GM18520 (cell line): ENCODE measurements at regions not wholly inside any gene's neighbourhood (a gene's known extent, or its start where the extent isn't known, plus 50 kb on each side); places are given as distances from the start of the nearest gene placed in this dataset.
A peak's percentile ranks its signal among the peaks of the same experiment; 100 is the strongest.

Experiments used
- ATAC-seq: cut with Tn5 transposase; IDR thresholded peaks from one replicate; pipeline ENCODE4 v1.9.1; 2021; ENCODE audit not compliant: unreplicated experiment

DNA sequence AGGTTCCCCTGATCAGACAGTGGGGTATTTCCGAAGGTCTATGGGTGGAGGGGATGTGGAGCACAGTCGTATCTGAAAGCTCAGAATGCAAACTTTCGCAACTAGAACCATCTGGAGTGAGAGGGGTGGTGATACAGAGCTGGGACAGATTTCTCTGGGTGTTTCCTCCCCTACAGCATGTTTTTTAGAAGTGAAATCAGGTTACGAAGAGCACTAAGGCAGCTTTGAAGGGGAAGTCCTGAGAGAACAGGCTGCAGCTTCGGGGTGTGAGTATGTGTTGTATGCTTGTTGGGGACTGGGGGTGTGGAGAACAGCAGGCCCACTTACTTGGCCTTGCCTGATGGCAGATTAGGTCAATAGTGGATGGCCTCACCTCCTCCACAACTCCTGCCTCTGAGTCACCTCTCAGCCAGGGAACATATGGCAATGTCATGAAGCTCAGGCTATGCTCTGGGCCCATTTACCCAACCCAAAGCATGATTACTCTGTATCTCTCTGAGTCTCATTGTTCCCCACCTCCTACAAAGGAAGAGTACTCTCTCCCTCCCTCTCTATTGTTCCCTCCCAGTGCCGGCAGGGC lies 107.2 kb upstream of the RASGRP1 start:
- peak; percentile 42 for ATAC-seq

DNA sequence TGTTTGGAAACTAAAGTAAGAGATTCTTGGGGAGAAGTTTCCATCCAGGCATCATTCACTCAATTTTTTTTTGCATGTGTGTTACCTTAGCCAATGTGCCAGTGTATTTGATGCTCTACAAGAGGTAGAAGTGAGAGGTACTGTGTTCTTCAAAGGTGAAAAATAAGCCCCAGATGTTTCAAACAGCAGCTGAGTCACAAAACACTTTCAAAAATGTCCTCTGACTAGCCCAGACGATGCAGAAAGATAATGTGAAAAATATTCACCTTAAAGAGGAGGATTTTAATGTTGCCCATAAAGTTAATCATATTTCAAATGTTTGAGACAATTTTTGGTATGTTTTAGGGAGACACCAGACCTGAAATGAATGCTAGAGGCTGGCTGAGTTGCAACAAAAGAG lies 107.7 kb upstream of the RASGRP1 start:
- no peak for ATAC-seq

DNA sequence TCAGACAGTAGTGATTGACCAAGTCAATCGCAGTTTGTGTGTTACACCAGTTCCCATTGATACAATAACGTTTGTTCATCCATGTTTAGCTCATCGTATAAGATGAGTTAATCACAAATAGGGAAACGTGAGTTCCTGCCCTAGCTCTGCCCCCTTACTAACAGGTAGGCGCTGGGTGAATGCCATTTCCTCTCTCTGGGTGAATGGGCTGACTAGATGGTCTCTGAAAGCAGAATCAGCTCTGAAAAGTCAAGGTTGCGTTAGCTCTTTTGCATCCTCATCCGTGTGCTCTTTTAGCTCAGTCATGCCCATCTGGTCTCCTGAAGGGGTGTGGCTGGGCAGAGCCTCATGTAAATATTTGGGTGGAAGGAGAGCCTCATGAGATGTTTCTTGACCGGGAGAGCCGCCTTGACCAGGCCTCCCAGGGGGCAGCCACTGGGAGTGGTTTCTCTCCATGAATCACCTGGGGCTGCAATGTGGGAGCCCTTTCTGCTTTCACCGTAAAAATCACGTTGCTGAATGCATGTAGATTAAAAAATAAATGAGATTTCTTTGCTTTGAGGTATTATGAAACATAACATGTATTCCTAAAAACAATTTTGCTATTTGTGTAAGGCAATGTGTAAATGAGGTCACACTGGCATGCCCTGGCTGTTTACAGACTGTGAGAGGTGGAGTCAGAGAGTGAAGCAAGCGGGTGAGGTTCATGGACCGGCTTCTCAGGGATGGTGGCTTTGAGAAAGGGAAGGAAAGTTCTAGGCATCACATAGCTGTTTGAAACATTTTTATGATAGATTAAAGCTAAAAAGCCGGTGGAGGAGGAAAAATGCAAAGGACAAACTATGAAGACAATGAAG lies 108.4 kb upstream of the RASGRP1 start:
- ATAC-seq: no peak

DNA sequence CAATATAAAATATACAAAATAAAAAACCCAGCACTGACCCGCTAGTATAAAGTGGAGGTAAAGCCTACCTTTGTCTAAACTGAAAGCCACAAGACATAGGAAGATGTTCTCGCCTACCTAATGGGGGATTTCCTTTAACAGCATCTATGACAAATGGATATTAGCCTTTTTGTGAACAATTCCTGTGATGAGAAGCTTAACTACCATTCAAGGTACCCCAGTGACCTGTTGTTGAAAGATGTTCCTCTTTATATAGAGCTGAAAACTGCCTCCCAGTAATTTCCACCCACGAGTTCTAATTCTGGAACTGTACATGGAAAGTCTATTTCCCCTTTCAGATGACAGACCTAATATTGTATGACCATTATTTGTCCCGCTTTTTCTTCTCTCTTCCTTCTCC lies 109.8 kb upstream of the RASGRP1 start:
- ATAC-seq: no peak

DNA sequence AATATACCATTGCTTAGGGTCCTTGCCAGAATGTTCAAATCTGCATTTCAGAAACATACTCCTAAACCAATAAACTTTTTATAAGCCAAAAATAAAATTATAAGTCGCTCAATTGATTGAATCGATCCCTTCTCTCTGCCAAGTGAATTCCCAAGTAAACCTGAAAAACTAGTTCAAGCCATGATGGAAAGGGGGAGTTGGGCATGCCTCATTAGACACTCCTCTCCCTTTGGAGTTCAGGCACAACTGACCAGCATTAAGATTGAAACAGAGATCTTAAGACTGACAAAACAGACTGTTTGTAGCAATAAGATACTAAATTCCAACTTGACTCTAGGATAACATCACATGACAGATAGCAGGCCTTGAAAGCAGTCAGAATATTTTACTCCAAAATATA lies 113.7 kb upstream of the RASGRP1 start:
- ATAC-seq: no peak

DNA sequence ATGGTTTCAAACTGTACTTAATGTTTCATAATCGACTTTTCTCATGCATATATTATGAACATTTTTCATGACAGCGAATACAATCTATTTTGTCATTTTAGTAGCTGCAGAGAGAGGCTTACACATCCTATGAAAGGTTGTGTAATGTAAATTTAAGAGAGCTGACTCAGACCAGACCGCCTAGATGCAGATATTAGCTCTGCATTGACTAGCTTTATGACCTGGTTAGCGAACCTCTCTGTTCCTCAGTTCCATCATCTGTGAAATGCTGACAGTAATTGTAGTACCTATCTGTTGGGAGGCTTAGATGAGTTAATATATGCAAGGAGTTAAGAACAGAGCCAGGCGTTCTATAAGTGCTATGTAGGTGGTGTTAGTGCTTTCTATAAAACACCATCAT lies 116.2 kb upstream of the RASGRP1 start:
- ATAC-seq: peak; percentile 36

DNA sequence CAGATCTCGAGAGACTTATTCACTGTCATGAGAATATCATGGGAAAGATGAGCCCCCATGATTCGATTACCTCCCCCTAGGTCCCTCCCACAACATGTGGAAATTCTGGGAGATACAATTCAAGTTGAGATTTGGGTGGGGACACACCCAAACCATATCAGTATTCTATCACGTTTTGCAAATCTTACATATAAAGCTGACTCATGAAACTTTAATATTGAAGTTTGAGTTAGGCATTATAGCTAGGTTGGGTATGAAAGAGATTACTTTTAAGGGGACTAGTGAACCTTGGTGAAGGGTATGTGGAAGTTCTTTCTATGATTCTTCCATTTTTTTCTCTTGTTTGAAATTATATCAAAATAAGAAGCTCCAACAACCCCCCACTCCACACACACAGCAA lies 117.7 kb upstream of the RASGRP1 start:
- no peak for ATAC-seq

DNA sequence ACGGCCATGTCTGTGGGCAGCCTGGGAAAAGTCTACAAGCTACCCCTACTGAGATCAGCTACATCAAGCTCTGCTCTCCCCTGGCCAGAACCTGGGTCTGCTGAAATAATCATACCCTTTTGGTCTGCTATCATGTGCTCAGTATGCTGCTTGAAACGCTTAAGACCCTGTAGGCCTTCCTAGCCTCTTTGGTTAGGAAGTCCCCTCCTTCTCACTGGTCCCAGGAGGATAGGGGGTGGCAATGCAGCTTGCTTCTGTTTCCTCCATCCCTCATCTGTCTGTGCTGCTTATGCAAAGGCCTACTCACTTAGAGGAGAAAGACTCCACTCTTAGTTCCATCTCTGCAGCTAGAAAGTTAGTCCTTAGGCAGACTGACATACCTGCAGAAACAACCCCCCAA lies 118.2 kb upstream of the RASGRP1 start:
- ATAC-seq: no peak

DNA sequence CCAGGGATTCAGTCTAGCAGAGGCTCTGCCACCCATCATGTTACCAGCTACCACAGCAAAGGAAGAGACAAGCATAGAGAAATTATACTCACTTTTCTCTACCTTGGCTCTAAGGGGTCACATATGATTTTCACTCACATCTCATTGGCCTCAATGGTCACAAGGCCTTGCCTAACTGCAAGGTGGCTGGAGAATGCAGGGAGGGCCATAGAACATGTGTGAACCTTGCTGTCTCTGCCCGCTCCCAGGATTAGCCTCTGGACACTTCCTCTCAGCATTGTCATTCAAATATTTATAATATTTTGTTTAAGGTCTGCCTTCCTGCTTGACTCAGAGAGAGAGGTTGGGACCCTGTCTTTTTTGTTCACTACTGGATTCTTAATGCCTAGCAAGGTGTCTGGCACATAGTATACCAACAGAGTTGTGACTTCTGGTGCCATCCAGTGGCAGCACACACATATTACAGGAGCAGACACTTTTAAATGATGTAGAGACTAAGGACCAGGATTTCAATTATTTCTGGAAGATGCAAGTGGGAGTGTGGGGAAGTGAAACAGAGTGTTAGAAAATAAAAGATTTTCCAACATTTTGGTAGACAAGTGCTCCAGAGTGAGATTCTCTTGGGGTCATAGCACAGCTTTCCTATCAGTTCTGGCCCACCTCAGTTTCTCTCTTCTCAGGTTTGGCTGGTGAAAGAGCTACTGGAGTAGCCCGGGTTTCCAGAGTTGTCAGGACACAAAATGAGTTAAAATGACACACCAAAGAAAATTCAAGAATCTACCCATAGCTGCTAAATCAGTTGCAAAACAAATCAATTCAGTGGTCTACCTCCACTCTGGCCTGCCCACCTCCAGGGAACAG lies 119.0 kb upstream of the RASGRP1 start:
- ATAC-seq: peak; percentile 75

DNA sequence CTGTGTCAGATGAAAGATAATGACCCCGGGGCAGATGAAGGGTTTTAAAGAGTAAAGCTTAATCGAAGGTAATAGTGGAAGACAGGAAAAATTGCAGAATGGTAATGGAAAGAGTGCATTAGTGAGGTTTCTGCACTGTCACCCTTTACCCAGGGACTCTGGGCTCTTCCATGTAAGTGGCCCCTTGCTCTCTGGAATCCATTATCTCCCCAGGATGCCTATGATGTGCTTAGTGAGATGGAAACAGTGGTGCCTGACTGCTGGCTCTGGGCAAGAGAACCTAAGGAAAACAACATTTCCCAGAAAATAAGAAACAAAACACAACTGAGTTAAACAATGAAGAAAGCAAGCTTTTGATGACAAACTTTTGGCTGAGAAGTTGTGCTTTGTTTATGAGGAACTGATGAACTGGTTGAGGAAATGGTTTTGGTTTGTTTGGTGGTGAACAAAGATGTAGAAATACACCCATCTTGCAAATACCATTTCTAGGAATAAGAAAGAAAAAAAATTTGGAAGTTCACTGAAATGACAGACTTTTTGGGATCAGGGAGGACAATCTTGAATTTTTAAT lies 119.9 kb upstream of the RASGRP1 start:
- no peak for ATAC-seq

DNA sequence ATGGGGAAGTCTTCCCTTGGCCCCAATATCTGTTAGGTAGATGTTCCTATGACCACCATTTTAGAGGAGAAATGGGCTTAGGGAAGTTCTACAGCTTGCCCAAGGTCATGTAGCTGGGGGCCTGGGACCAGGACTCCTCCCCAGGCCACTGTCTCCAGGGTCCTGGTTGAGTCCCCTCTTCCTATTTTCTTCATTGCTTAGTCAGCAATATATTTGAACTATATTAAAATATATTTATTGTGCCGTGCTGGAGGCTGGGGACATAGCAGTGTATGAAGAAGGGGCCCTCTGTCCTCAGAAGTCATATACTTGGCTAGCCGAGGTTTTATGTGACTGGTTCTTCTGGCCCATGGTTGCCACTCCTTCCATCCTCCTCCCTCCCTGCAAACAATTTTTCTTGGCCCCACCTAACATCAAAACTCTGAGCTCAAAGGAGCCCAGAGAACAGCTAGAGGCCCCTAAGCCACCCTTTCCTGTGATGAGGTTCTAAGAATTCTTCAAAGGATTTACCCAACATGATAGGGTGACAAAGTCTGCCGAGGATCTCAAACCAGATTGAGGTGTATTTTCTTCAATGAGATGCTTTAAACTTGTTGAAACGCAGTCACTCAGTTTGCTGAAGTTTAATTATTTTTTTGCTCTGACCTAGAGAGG lies 121.2 kb upstream of the RASGRP1 start:
- no peak for ATAC-seq

DNA sequence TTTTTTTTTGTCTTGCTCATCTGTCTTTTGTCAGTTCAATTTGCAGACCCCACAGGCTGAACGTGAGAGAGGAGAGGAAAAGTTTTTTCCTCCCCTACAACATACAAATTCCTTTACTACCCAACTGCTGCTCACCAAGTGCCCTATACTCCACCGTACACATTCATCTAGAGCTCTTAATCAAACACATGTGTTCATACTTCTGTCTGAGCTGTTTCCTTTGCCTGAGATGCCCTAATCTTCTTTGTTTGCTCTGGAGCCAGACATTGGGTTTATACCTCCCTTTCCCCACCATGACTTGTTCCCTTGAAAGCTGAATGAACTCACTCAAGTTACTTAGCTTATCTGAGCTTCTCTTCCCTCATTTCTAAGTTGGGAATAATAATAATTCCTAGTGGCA lies 122.7 kb upstream of the RASGRP1 start:
- ATAC-seq: no peak

DNA sequence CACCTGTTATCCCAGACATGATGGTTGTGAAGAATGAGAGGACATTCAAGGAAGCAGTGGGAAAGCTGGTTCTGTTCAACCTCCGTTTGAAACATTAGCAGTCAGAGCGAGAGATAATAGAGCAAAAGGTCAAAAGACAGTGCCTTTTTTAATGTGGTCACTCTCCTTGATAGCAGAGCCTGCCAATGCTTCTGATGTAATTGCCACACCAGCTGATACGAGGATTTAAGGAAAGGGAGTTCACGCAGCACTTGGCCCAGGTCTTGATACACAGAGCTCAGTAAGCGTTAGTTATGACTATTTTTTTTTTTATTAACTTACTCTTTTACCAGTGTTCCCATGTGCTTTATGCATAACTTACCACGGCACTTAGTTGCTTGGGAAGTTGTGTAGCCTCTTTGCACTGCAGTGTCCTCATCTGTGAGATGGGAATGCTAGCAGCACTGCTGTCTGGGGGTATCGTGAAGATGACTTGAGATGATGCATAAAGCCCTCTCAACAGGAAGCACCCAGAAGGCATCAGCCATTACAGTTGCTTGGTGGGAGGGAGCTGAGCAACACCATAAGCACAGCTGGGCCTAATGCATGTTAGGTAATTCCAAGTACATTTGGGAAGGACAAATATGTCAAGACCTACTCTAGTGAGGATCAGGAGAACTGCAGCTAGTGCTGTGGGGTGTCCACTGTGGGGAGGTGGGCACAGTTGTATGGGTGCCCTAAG lies 123.3 kb upstream of the RASGRP1 start:
- no peak for ATAC-seq

DNA sequence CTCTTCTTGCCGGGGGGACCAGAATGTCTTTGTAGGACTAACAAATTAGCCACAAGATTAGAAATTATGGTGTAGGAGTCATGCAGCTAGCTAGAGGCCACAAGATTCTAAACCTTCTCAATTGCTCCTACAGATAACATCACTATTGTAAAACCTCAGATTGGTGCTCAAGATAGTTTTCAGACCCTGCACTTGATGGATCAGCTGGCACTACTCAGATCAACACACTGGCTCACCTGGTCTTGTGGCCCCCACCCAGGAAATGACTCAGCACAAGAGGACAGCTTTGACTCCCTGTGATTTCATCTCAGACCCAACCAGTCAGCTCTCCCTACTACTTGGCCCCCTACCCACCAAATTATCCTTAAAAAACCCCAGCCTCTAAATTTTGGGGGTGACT lies 124.1 kb upstream of the RASGRP1 start:
- no peak for ATAC-seq

DNA sequence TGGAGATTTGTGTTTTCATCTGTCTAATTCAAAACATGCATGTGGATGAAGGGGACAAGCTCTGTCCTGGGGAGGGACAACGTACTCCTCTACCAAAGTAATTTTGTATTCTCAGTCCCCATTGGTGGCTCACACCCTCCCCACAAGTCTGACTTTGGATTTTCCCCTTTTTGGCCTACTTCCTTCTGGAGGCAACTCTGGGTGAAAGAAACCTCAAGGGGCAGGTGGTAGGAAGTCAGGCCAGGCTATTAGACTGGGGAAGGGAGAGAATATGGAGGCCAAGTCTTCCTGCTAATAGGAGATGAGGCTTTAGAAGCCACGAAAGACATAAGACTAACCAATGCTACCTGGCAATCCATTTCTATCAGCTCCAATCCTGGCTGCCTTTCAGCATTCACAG lies 124.9 kb upstream of the RASGRP1 start:
- ATAC-seq: no peak

DNA sequence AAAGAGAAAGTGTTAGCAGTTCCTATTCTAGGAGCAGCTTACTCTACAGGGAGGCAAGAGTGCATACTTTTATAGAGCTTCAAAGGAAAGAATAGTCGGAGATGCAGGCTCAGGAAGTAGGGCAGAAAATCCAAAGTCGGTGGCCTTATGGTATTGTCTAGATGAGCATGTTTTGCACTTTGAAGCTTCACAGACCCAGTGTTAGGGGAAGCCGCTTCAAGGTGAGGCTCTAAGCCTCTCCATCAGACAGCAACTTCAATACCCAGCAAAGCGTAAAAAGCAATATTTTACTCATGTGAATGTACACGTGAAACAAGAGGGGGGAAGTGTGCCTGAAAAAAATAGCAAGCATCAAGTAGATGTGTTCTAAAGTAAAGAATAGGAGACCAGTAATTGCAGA lies 125.6 kb upstream of the RASGRP1 start:
- no peak for ATAC-seq

DNA sequence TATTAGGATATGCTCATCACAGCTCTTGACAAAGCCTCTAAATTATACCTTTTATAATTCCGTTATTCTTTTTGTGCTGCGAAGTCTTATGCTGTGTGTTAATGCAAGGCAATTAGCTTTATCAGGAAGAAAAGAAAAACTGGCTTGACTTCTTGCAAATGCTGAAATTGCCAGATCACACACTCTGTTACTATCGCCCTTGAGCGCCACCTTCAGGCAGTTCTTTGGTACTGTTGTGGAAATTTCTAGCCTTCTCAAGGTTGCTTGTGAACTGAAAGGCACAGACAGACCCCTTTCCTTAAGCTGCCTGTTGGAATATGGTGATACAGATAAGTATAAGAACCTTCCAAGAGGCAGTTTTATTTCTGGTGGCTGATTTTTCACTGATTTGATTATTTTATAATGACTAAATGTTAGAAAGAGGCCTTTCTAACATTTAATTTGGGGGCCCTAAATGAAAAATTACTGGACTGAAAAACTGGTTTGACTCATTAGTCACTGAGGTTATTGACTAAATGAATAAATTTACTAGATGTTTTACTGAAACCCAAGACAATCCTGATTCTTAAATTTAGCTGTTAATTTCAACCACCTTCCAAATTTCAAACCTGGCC lies 126.2 kb upstream of the RASGRP1 start:
- ATAC-seq: peak; percentile 36

DNA sequence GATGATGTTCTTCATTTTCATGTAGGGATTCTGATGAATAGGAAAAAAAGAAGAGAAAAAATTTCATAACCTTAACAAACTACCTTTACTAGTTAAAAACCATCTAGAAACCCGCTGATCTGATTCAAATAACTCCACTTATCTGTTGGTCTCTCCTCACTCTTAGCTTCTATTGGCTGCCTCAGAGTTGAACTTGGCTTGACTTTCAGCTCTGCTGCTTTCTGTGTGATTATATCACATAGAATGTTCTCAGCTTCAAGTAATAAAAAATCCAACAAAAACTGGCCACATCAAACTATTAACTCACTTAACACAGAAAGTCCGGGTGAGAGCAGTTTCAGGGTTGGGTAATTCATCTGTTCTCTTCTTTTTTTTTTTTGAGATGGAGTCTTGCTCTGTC lies 126.8 kb upstream of the RASGRP1 start:
- no peak for ATAC-seq

DNA sequence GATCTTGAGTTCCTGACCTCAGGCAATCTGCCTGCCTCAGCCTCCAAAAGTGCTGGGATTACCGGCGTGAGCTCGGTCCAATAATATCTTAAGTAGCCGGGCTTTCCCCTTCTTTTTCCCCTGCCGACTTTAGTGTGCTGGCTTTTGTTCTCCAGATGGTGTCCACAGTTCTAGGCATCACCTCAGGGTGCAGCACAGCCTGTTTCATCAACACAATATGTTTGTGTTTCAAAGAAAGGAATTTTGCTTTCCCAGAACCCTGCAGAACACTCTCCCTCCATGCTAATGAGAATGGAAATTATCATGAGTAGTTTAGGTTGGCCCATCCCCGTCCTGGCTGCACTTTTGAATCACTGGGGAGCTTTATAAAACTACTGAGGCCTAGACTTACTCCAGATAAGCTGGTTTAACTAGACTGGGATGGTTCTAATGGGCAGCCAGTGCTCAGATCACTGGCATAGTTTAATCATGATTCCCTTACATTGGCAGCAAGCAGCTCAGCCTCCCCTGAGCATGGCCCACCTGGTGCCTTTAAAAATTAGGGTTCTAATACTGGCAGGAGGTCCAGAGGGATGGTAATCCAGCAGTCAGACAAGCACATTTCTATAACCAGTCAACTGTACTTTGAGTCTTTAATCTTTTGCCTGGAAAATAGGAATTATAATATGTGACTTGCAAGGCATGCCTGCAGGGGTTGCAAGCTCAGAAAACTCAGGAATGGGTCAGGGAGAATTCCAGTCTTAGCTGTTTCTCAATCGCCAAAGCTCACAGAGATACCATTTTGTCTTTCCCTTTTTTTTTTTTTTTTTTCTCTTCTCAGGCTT lies 127.6 kb upstream of the RASGRP1 start:
- no peak for ATAC-seq
